Type B pancreatic cell (in vitro differentiated cells): ENCODE measurements at regions not wholly inside any gene's neighbourhood (a gene's known extent, or its start where the extent isn't known, plus 50 kb on each side); places are given as distances from the start of the nearest gene placed in this dataset.
"Not testable (repeated sequence)": the region's sequence is repeated elsewhere in the genome, so short reads cannot be mapped to it uniquely, and the experiment has no call there.

Source experiments
- DNase-seq: peaks from one replicate; pipeline ENCODE4 v3.0.0; 2021; ENCODE audit warnings: mixed read lengths; ENCODE audit not compliant: unreplicated experiment; ENCODE audit errors: extremely low spot score
- H3K27ac Mint-ChIP-seq: 2 replicates; pipeline ENCODE4 v1.8.0; 2021; ENCODE audit warnings: mild to moderate bottlenecking, mixed read lengths
- H3K27me3 Mint-ChIP-seq: 2 replicates; pipeline ENCODE4 v1.8.0; 2021; ENCODE audit warnings: mixed read lengths
- H3K36me3 Mint-ChIP-seq: 2 replicates; pipeline ENCODE4 v1.8.0; 2021; ENCODE audit warnings: mixed read lengths
- H3K4me1 Mint-ChIP-seq: one replicate; pipeline ENCODE4 v1.8.0; 2021; ENCODE audit warnings: mixed read lengths; ENCODE audit not compliant: unreplicated experiment
- H3K4me3 Mint-ChIP-seq: 2 replicates; pipeline ENCODE4 v1.8.0; 2021; ENCODE audit warnings: mild to moderate bottlenecking, mixed read lengths
- H3K9me3 Mint-ChIP-seq: 2 replicates; pipeline ENCODE4 v1.8.0; 2021; ENCODE audit warnings: mixed read lengths
- CTCF ChIP-seq: fragments of 200-600 bp; sonication (generic); conservative IDR thresholded peaks from 2 replicates; pipeline ENCODE4 v1.5.0; 2021; ENCODE audit warnings: antibody characterized with exemption, mild to moderate bottlenecking

GRCh38 chr5:93224624-93225023 lies 356.4 kb downstream of the NR2F1-AS1 start:
- H3K27me3 Mint-ChIP-seq, result peaks cover 2% of the 10 kb centered on the region
- no peaks in the 10 kb centered on the region for H3K9me3 Mint-ChIP-seq
- no peak for TF ChIP-seq CTCF
- no peak overlapping the region for H3K4me3 Mint-ChIP-seq
- H3K27ac Mint-ChIP-seq, result no peak overlapping the region
- no peaks in the 10 kb centered on the region for H3K4me1 Mint-ChIP-seq
- no peaks in the 10 kb centered on the region for H3K36me3 Mint-ChIP-seq
- no peak for DNase-seq

- peaks cover 2% of the 10 kb centered on the region for H3K27me3 Mint-ChIP-seq
- H3K4me3 Mint-ChIP-seq, result no peak overlapping the region
- no peak for TF ChIP-seq CTCF
- no peaks in the 10 kb centered on the region for H3K4me1 Mint-ChIP-seq
- DNase-seq, result no peak
- H3K9me3 Mint-ChIP-seq, result no peaks in the 10 kb centered on the region
- no peaks in the 10 kb centered on the region for H3K36me3 Mint-ChIP-seq
- no peak overlapping the region for H3K27ac Mint-ChIP-seq
These were observed 359.2 kb downstream of the NR2F1-AS1 start for GRCh38 chr5:93221773-93222172.

- Mint-ChIP-seq H3K4me1 (no peaks in the 10 kb centered on the region), H3K4me3 (no peak overlapping the region), H3K27ac (no peak overlapping the region), H3K9me3 (no peaks in the 10 kb centered on the region), H3K27me3 (peaks cover 2% of the 10 kb centered on the region), H3K36me3 (no peaks in the 10 kb centered on the region)
- no peak for TF ChIP-seq CTCF
- DNase-seq, result no peak
These were observed 360.6 kb downstream of the NR2F1-AS1 start for GRCh38 chr5:93220431-93220830.

GRCh38 chr5:93219641-93220145 lies 361.3 kb downstream of the NR2F1-AS1 start:
- Mint-ChIP-seq H3K36me3 (no peaks in the 10 kb centered on the region), H3K27me3 (no peaks in the 10 kb centered on the region), H3K9me3 (no peaks in the 10 kb centered on the region), H3K27ac (no peak overlapping the region), H3K4me3 (no peak overlapping the region), H3K4me1 (no peaks in the 10 kb centered on the region)
- no peak for TF ChIP-seq CTCF
- no peak for DNase-seq

- H3K27me3 Mint-ChIP-seq, H3K36me3 Mint-ChIP-seq, H3K27ac Mint-ChIP-seq, H3K4me3 Mint-ChIP-seq, DNase-seq, H3K9me3 Mint-ChIP-seq, H3K4me1 Mint-ChIP-seq: not testable (repeated sequence)
These were observed 367.8 kb downstream of the NR2F1-AS1 start for GRCh38 chr5:93213111-93213794.

GRCh38 chr5:93209476-93209875 lies 371.5 kb downstream of the NR2F1-AS1 start:
- Mint-ChIP-seq H3K4me3 (no peak overlapping the region), H3K36me3 (peaks cover 6% of the 10 kb centered on the region), H3K4me1 (peaks cover 11% of the 10 kb centered on the region), H3K27me3 (no peaks in the 10 kb centered on the region), H3K27ac (no peak overlapping the region), H3K9me3 (no peaks in the 10 kb centered on the region)
- no peak for TF ChIP-seq CTCF
- DNase-seq, result no peak
